Esophagus mucosa (tissue), 1 donor: ENCODE measurements at regions not wholly inside any gene's neighbourhood (a gene's known extent, or its start where the extent isn't known, plus 50 kb on each side); places are given as distances from the start of the nearest gene placed in this dataset.

Experiments
- ATAC-seq: fragments of 200-7000 bp; cut with Tn5 transposase; one replicate; pipeline ENCODE4 v1.9.1; 2020
- donor health status: DM: yes; HTN: yes; CAD: no.

DNA sequence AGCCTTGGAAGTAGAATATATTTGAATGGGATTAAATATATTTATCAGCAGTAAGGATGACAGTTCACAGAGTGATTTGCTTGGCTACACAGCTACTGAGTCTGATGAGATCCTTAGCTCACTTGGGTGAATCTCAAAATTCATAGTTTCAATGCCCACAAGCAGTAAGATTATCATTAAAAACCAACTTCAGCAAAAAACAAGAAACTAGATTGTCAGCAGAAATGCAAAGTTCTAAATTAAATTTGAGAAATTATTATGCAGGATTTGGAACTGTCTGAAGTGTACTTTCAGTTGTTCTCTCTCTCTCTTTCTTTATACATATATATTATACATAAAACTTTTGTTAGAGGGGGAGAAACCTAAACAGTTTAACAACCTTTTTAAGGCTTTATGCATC, 288.8 kb upstream of the SASH1 start:
- ATAC-seq: no peak

DNA sequence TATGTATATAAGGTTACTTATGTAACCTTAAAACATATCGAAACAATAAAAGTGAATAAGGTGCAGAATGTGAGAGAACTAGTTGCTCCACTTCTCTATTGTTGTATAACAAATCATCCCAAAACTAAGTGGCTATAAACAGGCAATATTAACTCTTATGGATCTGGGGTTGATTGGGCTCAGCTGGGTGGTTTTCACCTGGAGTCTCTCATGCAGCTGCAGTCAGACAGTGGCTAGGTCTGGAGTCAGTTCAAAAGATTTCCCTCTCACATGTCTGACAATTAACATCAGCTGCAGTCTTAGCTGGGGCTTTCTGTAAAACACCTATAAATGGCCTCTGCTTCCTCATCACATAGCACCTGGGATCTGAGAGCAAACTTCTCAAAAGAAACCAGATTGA, 288.4 kb upstream of the SASH1 start:
- ATAC-seq: no peak

DNA sequence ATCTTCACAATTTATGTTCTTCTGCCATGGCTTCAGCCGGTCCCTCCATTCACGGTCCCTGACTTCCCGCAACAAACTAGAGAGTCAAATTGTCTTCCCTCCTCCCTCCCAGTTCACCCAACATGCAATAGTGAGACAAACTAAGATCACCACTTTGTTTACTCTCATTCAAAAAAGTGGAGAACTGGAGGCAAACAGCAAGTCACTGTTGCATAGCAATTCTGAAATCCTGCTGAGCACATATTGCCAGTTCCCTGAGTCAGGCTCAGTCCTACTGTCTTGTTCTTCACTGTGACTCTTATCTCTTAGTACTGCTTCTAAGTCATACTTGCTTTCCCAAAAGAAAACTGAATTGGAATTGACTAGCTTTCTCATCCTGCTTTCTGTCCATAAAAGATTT, 287.2 kb upstream of the SASH1 start:
- ATAC-seq: no peak

DNA sequence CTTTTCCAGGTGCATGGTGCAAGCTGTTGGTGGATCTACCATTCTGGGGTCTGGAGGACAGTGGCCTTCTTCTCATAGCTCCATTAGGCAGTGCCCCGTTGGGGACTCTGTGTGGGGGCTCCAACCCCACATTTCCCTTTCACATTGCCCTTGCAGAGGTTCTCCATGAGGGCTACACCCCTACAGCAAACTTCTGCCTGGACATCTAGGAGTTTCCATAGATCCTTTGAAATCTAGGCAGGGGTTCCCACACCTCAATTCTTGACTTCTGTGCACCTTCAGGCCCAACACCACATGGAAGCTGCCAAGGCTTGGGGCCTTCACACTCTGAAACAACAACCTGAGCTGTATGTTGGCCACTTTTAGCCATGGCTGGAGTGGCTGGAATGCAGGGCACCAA, 282.8 kb upstream of the SASH1 start:
- no peak for ATAC-seq

DNA sequence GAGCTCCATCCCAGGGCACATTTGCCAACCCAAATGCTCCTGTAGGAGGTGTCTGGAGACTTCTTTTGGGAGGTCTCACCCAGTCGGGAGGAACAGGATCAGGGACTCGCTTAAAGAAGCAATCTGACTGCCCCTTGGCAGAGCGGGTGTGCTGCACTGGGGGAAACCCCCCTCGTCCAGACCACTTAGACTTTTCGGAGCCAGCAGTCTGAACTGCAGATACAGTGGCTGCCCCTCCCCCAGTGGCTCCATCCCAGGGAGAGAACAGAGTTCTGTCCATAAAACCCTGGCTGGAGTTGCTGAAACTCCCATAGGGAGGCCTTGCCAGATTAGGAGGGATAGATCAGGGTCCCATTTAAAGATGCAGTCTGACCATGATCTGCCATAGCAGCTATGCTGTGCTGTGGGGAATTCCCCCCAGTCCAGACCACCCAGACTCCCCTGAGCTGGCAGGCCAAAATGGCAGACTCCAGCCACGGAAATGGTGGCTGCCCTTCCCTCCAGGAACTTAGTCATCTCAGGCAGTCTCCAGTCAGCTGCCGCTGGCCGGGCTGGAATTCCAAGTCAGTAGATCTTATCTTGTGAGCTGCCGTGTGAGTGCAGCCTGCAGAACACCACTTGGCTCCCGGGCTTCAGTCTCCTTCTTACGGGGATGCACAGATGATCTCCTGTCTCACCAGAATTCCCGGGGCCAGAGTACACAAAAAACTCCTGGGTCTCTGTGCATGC, 278.1 kb upstream of the SASH1 start:
- ATAC-seq: no peak

DNA sequence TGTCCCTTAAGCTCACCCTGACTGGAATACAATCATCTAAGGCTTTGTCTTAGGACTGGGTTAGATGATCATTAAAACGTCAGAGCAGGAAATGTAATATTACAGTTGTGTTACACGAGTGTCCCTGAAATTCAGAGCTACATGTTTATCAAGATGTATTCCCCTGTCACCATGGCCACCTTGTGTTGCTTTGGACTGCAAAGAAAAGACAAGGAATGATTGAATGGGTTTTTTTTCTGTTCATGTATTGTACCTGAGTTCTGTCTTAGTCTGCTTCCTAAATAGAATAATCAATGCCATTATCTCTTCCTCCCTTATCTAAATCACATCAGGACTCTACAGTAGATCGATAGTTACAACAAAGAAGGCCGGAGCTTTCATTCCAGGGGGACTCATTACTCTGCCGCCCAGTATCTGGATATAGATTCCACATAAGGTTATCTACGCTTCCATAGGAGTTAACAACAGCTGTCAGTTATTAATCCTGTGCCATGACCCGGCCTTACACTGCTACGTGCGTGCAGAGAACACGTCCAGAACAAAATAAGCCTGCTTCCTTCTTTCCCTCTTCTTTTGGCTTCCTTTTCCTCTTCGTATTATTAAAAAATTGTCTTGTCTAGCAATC, 274.1 kb upstream of the SASH1 start:
- no peak for ATAC-seq

DNA sequence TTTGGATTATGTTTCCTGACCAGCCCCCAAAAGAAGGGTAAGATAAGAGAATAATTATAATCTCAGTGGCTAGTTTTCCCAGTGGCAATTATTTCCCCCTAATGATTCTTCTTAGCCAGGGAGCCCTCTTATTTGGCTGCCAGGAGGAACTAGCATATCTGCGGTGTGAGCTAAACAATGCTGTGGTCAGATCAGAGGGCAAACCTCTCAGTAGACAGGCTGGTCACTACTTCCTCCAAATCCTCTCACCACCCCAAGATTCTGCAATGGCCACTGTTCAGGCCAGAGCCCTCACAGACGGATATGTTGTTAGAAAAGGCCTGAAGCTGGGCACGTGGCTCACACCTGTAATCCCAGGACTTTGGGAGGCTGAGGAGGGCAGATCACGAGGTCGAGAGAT, 273.4 kb upstream of the SASH1 start:
- ATAC-seq: no peak

DNA sequence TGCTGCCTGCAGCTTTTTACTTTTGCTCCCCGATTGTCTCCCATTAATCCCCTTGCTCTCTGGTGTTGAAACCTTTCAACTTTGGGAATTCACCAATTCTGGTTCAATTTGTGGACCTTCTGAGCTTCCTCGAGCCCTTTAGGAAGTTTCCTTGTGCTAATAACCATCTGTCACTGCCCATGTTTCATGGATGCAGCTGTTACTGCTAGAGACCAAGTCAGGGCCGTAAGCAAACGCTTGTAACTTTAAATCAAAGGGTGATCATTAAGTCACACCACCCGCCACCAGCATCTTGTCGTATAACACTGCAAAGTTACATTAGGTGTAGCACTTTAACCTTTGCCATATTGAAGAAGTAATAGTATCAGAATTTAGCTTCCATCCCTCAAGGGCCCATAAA, 268.3 kb upstream of the SASH1 start:
- ATAC-seq: no peak

DNA sequence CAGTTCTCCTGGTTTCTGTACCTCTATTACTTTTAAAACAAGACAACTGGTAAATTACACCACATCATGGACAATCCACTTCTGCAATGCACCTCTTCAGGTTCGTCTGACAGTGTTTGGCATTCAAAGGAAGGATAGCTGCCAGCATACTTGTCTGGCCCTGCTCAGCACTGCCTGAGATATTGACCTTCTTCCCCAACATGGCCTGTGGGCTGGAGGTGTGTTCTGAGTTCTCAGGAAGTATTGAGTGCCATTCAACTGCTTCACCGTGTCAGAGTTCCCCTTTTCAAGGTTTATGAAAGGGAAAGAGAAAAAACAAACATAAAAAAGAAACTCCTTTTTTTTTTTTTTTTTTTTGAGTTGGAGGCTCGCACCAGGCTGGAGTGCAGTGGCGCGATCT, 267.9 kb upstream of the SASH1 start:
- ATAC-seq: peak; percentile 93

DNA sequence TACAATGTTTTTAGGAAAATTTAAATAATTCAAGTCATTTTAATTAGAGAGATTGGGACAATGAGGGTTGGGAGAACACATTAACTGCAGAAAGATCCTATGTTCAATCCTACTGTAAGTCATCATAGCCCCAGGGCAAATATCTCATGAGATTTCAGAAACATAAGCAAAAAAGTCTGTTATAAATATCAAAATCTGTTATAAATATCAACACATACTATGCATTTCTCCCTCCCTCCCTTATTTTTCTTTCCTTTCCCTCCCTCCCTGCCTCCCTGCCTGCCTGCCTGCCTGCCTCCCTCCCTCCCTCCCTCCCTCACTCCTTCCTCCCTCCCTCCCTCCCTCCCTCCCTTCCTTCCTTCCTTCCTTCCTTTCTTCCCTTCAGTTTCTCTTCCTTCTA, 267.3 kb upstream of the SASH1 start:
- no peak for ATAC-seq

DNA sequence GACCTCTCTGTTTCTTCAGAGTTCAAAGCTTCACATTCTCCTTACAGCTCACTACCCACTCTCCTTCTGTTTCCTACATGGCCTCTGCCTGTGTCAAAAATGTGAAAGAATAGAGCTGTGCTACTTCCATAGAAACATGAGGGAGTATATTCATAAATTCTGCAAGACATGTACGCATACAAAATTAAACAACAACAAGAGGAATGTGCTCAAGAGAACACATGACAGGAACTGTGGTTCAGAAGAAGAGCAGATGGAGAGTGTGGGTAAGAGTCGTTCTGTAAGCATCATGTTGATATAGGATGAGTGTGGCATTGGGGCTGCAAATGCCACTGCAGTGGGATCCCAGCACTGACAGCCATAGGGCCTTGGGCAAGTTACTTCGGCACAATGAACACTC, 266.6 kb upstream of the SASH1 start:
- no peak for ATAC-seq

DNA sequence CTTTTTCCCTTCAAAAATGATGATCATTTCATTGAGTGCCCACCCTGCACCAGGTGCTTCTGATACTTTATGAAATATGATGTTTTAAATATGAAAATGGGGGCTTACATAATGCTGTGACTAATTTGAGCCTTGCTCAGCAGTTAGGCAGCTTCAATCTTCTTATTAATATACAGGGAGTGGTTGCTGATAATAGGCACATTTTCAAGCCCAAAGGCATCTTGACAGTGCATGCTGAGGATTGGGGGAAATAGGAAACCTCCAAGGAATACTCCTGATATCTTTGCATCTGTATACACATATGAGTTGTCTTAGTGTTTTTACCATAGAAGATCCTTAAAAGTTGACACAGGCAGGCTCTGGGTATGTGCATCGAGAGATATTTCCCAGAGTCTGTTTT, 262.3 kb upstream of the SASH1 start:
- ATAC-seq: no peak

DNA sequence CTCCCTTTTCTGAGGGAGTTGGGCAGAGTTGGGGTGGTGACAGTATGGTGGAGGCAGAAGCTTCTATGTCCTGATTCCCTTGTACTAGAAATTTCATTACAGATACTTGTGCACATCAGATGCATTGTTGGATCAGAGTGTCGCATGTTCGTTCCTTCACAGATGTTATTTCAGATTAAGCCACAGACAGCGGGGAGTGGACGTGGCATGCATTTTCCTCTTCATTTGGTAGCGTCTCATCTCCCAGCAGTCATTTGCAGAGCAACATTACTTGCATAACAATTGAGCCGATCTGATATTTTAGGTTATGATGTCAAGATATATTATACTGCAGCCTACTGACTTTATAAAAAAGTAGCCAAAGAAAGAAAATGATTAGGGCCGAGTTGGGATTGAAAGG, 261.6 kb upstream of the SASH1 start:
- ATAC-seq: no peak

DNA sequence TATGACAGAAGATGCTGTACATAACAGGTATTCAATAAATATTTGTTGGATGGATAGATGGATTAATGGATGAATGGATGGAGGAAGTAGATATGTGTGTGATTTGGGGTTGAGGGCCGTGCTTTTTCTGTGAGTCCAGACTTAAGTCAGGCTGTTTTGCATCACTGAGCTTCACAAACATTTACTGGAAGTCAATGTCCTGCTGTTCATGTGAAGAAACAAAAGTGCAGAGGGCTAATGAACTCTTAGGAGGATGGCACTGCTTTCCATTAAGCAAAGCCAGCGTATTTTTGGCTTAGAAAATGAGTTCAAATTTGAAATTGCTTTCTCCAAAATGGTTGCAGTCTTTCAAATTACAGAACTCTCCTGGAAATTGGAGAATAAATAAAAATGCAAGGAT, 260.6 kb upstream of the SASH1 start:
- ATAC-seq: no peak

DNA sequence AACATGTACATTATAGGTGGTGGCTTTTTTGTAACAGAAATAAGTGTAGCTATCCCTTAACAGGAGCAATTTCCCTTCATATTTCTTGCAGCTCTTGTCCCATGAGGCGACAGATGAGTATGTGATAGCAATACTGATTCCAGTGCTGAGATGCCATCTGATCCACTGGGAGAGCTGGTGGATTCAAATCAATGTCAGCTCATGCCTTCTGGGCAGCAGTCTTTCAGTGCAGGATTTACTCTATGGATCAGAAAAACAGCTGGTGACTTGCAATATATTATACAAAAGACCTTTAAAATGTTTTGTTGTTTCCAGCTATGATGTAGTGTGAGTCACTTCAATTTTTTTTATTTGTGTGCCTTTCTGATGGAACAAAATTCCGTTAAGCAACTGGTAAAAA, 259.9 kb upstream of the SASH1 start:
- ATAC-seq: no peak

DNA sequence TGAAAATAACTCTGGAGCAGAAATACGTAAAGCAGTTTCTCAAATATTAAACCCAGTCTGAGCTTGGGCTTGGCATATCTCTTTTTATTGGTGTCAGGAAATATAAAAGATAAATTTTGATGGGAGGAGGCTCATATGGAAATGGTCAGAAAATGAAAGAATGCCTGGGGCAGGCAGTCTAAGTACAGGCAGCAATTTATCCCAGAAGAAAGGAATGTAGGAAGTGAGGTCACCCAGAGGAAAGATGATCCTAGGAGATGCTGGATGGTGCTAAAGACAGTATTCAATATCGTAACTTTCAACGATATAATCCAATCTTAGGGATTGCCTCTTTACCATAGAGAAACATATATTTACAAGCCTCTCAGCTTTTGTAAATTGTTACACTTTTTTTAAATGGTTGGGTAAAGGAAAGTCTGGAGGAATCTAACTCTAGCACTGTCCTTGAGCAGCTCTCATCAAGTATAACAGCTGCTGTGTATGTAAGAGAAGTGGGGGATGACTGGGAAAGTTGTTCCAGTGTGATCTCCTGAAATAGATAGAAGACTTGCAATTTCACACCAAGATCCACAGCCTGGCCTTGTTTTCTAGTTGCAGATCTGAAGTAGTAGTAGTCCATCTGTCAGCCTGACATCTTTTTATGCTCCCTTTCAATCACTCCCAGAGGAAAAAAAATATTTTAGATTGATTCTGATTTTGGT, 256.9 kb upstream of the SASH1 start:
- no peak for ATAC-seq

DNA sequence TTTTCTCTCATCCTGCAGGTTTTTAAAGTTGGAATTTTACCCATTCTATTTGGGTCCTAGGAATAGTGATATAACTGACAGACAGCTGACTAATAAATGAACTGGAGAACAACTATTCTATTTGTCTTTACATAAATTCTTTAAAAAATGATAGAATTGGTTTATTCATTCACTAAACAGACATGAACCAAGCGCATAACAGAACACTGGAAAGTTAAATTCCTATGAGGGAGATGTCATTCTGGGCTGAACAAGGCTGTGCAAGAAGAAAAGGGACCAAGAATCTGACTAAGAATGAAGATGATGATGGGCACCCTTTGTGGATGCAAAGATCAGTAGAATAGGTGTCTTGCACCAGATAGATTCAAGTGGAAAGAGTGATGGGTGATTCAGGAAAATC, 256.3 kb upstream of the SASH1 start:
- ATAC-seq: no peak

DNA sequence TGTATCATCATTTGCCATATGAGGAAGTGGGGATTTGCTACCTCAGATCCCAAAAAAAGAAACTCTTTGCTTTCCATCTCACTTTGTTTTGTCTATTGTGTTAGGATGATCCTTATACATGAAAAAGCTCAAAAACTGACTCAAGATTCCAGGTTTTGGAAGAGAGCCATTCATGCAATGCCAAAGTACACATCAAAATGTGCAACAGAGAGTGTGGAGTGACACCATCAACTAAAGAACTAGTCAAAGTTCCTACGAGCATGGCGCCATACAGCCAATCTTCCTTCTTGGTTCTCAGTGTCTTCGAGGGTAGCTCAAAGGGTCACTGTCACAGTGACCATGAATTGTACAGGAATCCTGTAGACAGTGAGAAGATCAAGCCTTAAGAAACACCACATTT, 255.8 kb upstream of the SASH1 start:
- ATAC-seq: no peak

DNA sequence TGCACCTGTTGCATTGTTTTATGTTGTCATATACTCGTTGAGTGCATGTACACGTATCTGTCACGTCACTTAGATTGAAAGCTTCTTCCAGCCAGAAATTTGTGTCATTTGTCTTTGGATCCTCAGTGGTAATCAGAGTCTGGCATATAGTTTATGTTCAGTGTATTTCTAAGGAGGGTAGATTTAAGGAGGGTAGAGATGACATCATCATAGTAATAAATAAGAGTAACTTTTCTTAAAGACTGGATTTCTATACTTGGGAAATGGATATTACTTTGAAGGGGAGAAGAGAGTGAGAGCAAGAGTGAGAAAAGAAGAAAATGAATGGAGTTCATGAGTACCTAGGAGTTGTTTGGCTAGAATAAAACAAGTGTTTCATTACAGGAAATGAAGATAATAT, 255.0 kb upstream of the SASH1 start:
- ATAC-seq: no peak

DNA sequence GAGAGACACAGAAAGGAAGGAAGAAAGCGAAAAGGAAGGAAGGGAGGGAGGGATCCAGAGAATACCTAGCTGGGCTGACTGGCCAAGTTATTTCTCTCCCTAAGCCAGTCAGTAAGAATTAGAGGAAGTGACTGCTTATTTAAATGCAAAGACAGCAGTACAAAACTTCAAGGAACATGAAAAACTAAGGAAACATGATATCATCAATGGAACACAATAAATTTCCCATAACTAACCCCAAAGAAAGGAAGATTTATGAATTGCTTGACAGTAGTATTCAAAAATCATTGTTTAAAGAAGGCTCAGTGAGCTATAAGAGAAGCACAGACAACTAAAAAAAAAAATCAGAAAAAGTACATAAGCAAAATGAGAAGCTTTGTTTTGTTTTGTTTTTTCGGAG, 252.3 kb upstream of the SASH1 start:
- no peak for ATAC-seq

DNA sequence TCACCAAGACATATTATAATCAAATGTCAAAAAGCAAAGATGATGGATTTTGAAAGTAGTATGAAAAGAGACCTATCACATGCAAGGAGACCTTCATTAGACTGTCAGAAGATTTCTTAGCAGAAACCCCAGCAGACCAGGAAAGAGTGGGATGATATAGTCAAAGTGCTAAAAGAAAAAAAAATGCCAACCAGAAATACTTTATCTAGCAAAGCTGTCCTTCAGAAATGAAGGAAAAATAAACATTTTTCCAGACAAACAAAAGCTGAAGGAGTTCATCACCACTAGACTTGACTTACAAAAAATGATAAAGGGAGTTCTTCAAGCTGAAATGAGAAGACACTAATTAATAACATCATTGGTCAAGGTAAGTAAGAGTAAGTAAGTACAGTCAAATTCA, 251.2 kb upstream of the SASH1 start:
- no peak for ATAC-seq

DNA sequence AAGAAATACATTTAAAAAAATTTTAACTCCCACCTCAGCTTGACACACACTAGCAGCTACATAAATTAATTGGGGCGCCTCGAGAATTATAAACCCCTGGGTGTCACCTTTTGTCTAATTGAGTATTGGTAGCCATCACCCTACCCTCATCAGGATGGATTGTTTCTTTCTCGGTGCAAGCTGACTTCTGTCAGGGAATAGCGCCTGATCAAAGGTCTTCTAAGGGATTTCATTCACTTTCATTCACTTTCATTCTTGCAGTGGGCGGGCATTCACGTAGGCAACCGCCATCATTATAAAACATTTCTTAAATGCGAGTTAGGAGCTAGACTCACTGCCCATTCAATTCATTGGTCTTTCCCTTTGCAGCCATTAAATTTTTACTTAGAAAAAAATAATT, 239.2 kb upstream of the SASH1 start:
- ATAC-seq: no peak

DNA sequence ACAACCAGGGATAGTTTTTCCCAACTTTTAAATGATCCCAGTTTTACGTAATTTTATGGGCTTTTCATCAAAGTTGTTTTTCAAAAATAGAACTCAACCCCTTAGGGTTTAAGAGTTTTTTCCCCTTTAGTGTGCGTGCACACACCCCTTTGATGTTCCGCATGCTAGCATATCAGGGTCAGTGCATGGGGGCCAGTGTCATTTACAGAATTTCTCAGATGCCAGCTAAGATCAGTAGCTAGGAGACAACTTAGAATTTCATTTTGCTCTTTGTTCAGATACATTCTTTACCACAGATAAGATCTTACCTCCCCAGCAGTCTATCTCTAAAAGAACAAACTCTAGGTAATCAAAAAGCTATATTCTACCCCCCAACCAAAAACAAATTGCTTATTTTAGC, 238.5 kb upstream of the SASH1 start:
- no peak for ATAC-seq

DNA sequence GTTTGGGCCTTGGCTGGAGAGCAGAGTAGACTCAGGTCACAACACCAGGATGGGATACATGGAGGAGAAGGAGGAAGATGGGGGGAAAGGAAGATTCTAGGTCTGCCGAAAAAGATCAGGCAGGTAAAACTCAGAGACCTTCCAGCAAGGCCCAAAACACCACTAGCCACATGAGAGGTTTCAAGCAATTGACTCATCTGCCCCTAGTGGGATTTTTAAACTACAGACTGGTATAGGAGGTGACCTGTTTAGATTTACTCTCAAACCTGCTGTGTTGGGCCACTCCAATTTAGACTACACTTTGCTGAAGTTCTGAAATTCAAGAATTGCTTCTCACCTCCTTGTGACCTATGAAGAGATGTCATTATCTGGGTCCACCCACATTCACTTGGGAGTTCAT, 236.9 kb upstream of the SASH1 start:
- no peak for ATAC-seq
